ENCODE measurements at regions not wholly inside any gene's neighbourhood (a gene's known extent, or its start where the extent isn't known, plus 50 kb on each side); places are given as distances from the start of the nearest gene placed in this dataset.

GRCh38 chr20:12248481-12248880 is 330.8 kb downstream of the BTBD3 start:
- TF ChIP-seq, protein P1, sequence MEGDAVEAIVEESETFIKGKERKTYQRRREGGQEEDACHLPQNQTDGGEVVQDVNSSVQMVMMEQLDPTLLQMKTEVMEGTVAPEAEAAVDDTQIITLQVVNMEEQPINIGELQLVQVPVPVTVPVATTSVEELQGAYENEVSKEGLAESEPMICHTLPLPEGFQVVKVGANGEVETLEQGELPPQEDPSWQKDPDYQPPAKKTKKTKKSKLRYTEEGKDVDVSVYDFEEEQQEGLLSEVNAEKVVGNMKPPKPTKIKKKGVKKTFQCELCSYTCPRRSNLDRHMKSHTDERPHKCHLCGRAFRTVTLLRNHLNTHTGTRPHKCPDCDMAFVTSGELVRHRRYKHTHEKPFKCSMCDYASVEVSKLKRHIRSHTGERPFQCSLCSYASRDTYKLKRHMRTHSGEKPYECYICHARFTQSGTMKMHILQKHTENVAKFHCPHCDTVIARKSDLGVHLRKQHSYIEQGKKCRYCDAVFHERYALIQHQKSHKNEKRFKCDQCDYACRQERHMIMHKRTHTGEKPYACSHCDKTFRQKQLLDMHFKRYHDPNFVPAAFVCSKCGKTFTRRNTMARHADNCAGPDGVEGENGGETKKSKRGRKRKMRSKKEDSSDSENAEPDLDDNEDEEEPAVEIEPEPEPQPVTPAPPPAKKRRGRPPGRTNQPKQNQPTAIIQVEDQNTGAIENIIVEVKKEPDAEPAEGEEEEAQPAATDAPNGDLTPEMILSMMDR (IDR thresholded peaks at IDR 0.05; ENCODE audit: borderline replicate concordance, extremely low read depth, low read length, poor library complexity, severe bottlenecking), result no peak
- TF ChIP-seq EZH2 (IDR thresholded peaks at IDR 0.05; ENCODE audit: borderline replicate concordance, low read depth, low read length, severe bottlenecking), result no peak
